Endothelial cell of umbilical vein (primary cell): ENCODE measurements at regions not wholly inside any gene's neighbourhood (a gene's known extent, or its start where the extent isn't known, plus 50 kb on each side); places are given as distances from the start of the nearest gene placed in this dataset.

ENCODE experiments used
- BruUV-seq: library from RNA; stranded (reverse); fragments of 400-500 nt; replicated peaks from 2 replicates; lab custom pipeline; 2021; lab: Mats Ljungman, UMichigan
- CTCF ChIA-PET: fragments of 300-600, 350-600 bp; sonication (Branson Sonifier 250); formaldehyde crosslinking; loops from one replicate; lab custom pipeline; 2021; ENCODE audit warnings: antibody characterized with exemption, inconsistent platforms; lab: Charles Lee
- POLR2A ChIA-PET: fragments of 300-600, 350-600 bp; sonication (Branson Sonifier 250); formaldehyde crosslinking; loops from one replicate; lab custom pipeline; 2021; ENCODE audit warnings: antibody characterized with exemption, inconsistent platforms; lab: Charles Lee
- DNase-seq: peaks from one replicate; pipeline ENCODE4 v3.0.0-alpha.2; 2011; ENCODE audit warnings: low read depth, low spot score
- FAIRE-seq: peaks from 2 replicates; lab custom pipeline; 2011; peaks lifted over from hg19 to GRCh38; lab: Jason Lieb, UNC
- H2AFZ ChIP-seq: 2 replicates; pipeline ENCODE4 v1.6.0; 2012; ENCODE audit warnings: low read depth, low read length, control low read depth, inconsistent platforms
- H3K27ac ChIP-seq: 2 replicates; pipeline ENCODE4 v1.5.1; 2011; ENCODE audit warnings: low read depth, mild to moderate bottlenecking, control low read depth, low read length, moderate library complexity; ENCODE audit not compliant: insufficient read depth
- H3K27me3 ChIP-seq, 2 experiments: 2 replicates each; pipeline versions ENCODE4 v1.6.0 to v1.6.1; 2011; ENCODE audit warnings: low read length in 2 of 2, mixed read lengths in 1 of 2; ENCODE audit not compliant: control insufficient read depth in 2 of 2, insufficient read depth in 2 of 2
- H3K36me3 ChIP-seq, 2 experiments: 2 replicates in 1 of 2; 3 replicates in 1 of 2; pipeline ENCODE4 v1.5.1; 2011; ENCODE audit warnings: low read length in 2 of 2, mild to moderate bottlenecking in 1 of 2, moderate library complexity in 1 of 2; ENCODE audit not compliant: control insufficient read depth in 2 of 2, insufficient read depth in 2 of 2; ENCODE audit errors: extremely low read depth in 1 of 2
- H3K4me1 ChIP-seq: 3 replicates; pipeline ENCODE4 v1.5.1; 2011; ENCODE audit warnings: mild to moderate bottlenecking, low read length; ENCODE audit not compliant: control insufficient read depth, insufficient read depth; ENCODE audit errors: extremely low read depth
- H3K4me2 ChIP-seq: 2 replicates; pipeline ENCODE4 v1.6.1; 2011; ENCODE audit warnings: low read length, control low read depth, mixed read lengths; ENCODE audit not compliant: insufficient read depth
- H3K4me3 ChIP-seq, 3 experiments: fragments of 200-600 bp in 1 of 3; sonication (generic), shearing (Covaris generic) in 1 of 3; replicated peaks in 1 of 3; 2 replicates each; pipeline ENCODE4 v1.5.1; 2011 to 2016; ENCODE audit warnings: control low read depth in 3 of 3, low read length in 3 of 3, mild to moderate bottlenecking in 2 of 3, inconsistent platforms in 1 of 3, low read depth in 1 of 3, moderate library complexity in 1 of 3; ENCODE audit not compliant: insufficient read depth in 1 of 3
- H3K79me2 ChIP-seq: 2 replicates; pipeline ENCODE4 v1.6.0; 2012; ENCODE audit warnings: low read length, inconsistent platforms; ENCODE audit not compliant: control insufficient read depth, insufficient read depth
- H3K9ac ChIP-seq: replicated peaks from 2 replicates; pipeline ENCODE3; 2011; ENCODE audit warnings: low read length, control low read depth; ENCODE audit not compliant: insufficient read depth; ENCODE audit errors: extremely low read depth
- H3K9me1 ChIP-seq: replicated peaks from 3 replicates; pipeline ENCODE4 v1.6.0; 2011; ENCODE audit warnings: mild to moderate bottlenecking, low read length; ENCODE audit not compliant: control insufficient read depth, insufficient read depth; ENCODE audit errors: extremely low read depth
- H3K9me3 ChIP-seq: replicated peaks from 2 replicates; pipeline ENCODE4 v1.5.1; 2012; ENCODE audit warnings: low read length, inconsistent platforms; ENCODE audit not compliant: control insufficient read depth, insufficient read depth
- H4K20me1 ChIP-seq: replicated peaks from 2 replicates; pipeline ENCODE3; 2011; ENCODE audit warnings: mild to moderate bottlenecking, low read length; ENCODE audit not compliant: control insufficient read depth, insufficient read depth; ENCODE audit errors: extremely low read depth
- FOS ChIP-seq: IDR thresholded peaks from 2 replicates; pipeline ENCODE4 v1.6.1; 2011; ENCODE audit warnings: mild to moderate bottlenecking, low read length, moderate library complexity, borderline replicate concordance; ENCODE audit not compliant: insufficient read depth
- GATA2 ChIP-seq: IDR thresholded peaks from 2 replicates; pipeline ENCODE4 v1.7.0; 2011; ENCODE audit warnings: low read depth, mild to moderate bottlenecking, moderate library complexity, mixed read lengths, low read length; ENCODE audit not compliant: insufficient read length, insufficient read depth
- JUN ChIP-seq: IDR thresholded peaks from 2 replicates; pipeline ENCODE4 v1.6.1; 2011; ENCODE audit warnings: borderline replicate concordance, low read depth; ENCODE audit not compliant: insufficient read length, insufficient read depth
- MYC ChIP-seq: IDR thresholded peaks from one replicate; pipeline ENCODE4 v1.6.1; 2011; ENCODE audit warnings: mild to moderate bottlenecking, low read depth, low read length
- POLR2A ChIP-seq: IDR thresholded peaks from 2 replicates; pipeline ENCODE4 v1.6.1; 2012; ENCODE audit warnings: low read depth, mild to moderate bottlenecking, control low read depth, low read length
- POLR2AphosphoS5 ChIP-seq: IDR thresholded peaks from 2 replicates; pipeline ENCODE4 v1.6.1; 2012; ENCODE audit warnings: low read depth, mild to moderate bottlenecking, control low read depth, low read length, moderate library complexity; ENCODE audit not compliant: insufficient read depth
- dilution Hi-C: fragments of 300-500 bp; cut with MboI; formaldehyde crosslinking; loops from one replicate; pipeline ENCODE4 v1.15.0; 2019; ENCODE audit warnings: low sequenced_read_pairs; ENCODE audit not compliant: extremely low pct_ligation_motif_present
- intact Hi-C: fragments of 100-400 bp; cut with micrococcal nuclease; formaldehyde crosslinking; loops from one replicate; pipeline ENCODE4 v1.10.0; 2022
- TF ChIP-seq, protein P1 (sequence below): IDR thresholded peaks from 2 replicates; pipeline ENCODE4 v1.6.1; 2011; ENCODE audit not compliant: insufficient read depth, insufficient read length
- TF ChIP-seq, protein P2 (sequence below), 2 donors: IDR thresholded peaks; 1 replicate in 1 of 2; 2 replicates in 1 of 2; pipeline ENCODE4 v1.5.1; 2011; ENCODE audit warnings: low read length in 2 of 2, mild to moderate bottlenecking in 2 of 2, moderate library complexity in 2 of 2, control low read depth in 1 of 2, inconsistent platforms in 1 of 2, low read depth in 1 of 2; ENCODE audit not compliant: insufficient read depth in 1 of 2; ENCODE audit errors: extremely low read depth in 1 of 2

DNA sequence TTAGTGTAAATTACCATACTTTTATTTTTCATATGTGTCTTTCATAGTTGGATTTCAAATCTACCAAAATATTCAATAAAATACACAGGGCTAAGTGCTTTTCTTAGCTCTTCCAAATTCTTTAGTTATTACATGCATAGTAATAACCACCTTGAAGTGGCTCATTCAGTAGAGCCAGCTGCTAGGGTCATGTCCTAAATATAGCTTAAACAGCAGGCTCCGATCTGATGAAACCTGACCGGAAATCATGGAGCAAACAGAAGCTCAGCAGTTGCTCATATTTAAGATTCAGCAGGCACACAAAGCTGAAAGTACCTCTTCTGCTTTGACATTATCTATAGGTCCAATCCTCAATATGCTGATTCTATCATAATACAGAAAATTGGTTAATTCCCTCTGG is 1470.4 kb downstream of the ADGRL3 start:
- ChIA-PET POLR2A (no interaction called here), CTCF (no interaction called here)
- intact Hi-C loops (no loop called here), dilution Hi-C loops (no loop called here)
- Histone ChIP-seq H3K4me3 (no peak overlapping the region), H2AFZ (no peak overlapping the region), H3K4me1 (no peaks in the 10 kb centered on the region), H3K9ac (no peak overlapping the region), H3K9me3 (peaks cover 2% of the 10 kb centered on the region), H3K27ac (no peak overlapping the region), H3K36me3 (no peaks in the 10 kb centered on the region), H3K4me2 (no peak overlapping the region), H3K27me3 (no peaks in the 10 kb centered on the region), H3K9me1 (no peaks in the 10 kb centered on the region), H3K79me2 (no peaks in the 10 kb centered on the region), H4K20me1 (no peaks in the 10 kb centered on the region)
- BruUV-seq, result no TSS peak
- no peak for TF ChIP-seq GATA2
- no peak for TF ChIP-seq JUN
- TF ChIP-seq, protein P1, sequence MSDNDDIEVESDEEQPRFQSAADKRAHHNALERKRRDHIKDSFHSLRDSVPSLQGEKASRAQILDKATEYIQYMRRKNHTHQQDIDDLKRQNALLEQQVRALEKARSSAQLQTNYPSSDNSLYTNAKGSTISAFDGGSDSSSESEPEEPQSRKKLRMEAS, result no peak
- TF ChIP-seq FOS, result no peak
- no peak for TF ChIP-seq POLR2AphosphoS5
- no peak for TF ChIP-seq POLR2A
- TF ChIP-seq, protein P2, sequence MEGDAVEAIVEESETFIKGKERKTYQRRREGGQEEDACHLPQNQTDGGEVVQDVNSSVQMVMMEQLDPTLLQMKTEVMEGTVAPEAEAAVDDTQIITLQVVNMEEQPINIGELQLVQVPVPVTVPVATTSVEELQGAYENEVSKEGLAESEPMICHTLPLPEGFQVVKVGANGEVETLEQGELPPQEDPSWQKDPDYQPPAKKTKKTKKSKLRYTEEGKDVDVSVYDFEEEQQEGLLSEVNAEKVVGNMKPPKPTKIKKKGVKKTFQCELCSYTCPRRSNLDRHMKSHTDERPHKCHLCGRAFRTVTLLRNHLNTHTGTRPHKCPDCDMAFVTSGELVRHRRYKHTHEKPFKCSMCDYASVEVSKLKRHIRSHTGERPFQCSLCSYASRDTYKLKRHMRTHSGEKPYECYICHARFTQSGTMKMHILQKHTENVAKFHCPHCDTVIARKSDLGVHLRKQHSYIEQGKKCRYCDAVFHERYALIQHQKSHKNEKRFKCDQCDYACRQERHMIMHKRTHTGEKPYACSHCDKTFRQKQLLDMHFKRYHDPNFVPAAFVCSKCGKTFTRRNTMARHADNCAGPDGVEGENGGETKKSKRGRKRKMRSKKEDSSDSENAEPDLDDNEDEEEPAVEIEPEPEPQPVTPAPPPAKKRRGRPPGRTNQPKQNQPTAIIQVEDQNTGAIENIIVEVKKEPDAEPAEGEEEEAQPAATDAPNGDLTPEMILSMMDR (IDR thresholded peaks at IDR 0.05; ENCODE audit: extremely low read depth in 1 of 2, insufficient read depth in 1 of 2, low read depth in 1 of 2, low read length in 2 of 2), result no peak
- TF ChIP-seq MYC, result no peak
- FAIRE-seq (no peak), DNase-seq (no peak)
